ENCODE measurements at regions not wholly inside any gene's neighbourhood (a gene's known extent, or its start where the extent isn't known, plus 50 kb on each side); places are given as distances from the start of the nearest gene placed in this dataset.
"Not testable (repeated sequence)": the region's sequence is repeated elsewhere in the genome, so short reads cannot be mapped to it uniquely, and the experiment has no call there.

- no peak for DNase-seq (ENCODE audit: insufficient read length, low spot score)
Observed at GRCh38 chr3:116512281-116512680, 67.0 kb upstream of the LSAMP start.

GRCh38 chr3:116512931-116513330 is 67.6 kb upstream of the LSAMP start:
- DNase-seq (ENCODE audit: insufficient read length, low spot score) (no peak), FAIRE-seq (no peak)
- TF ChIP-seq POLR2AphosphoS5 (IDR thresholded peaks at IDR 0.05; ENCODE audit: low read depth, low read length) (no peak), POU2F2 (IDR thresholded peaks at IDR 0.05; ENCODE audit: low read depth, low read length) (no peak), SPI1 (IDR thresholded peaks at IDR 0.05; ENCODE audit: low read depth, low read length) (no peak), PAX5 (IDR thresholded peaks at IDR 0.05; ENCODE audit: insufficient read depth, low read length, severe bottlenecking) (no peak), POLR2A (IDR thresholded peaks at IDR 0.05; ENCODE audit: low read depth, low read length) (no peak), TAF1 (IDR thresholded peaks at IDR 0.05; ENCODE audit: low read depth, low read length) (no peak)

More at GRCh38 chr3:116512281-116512680, 67.0 kb upstream of the LSAMP start:
- no peak for FAIRE-seq
- TF ChIP-seq SPI1 (IDR thresholded peaks at IDR 0.05; ENCODE audit: low read depth, low read length) (no peak), PAX5 (IDR thresholded peaks at IDR 0.05; ENCODE audit: insufficient read depth, low read length, severe bottlenecking) (no peak), POU2F2 (IDR thresholded peaks at IDR 0.05; ENCODE audit: low read depth, low read length) (no peak), POLR2A (IDR thresholded peaks at IDR 0.05; ENCODE audit: low read depth, low read length) (no peak), TAF1 (IDR thresholded peaks at IDR 0.05; ENCODE audit: low read depth, low read length) (no peak), POLR2AphosphoS5 (IDR thresholded peaks at IDR 0.05; ENCODE audit: low read depth, low read length) (no peak)

- DNase-seq (ENCODE audit: insufficient read length, low spot score) (no peak), FAIRE-seq (no peak)
Observed at GRCh38 chr3:116515973-116516372, 70.7 kb upstream of the LSAMP start.

DNA sequence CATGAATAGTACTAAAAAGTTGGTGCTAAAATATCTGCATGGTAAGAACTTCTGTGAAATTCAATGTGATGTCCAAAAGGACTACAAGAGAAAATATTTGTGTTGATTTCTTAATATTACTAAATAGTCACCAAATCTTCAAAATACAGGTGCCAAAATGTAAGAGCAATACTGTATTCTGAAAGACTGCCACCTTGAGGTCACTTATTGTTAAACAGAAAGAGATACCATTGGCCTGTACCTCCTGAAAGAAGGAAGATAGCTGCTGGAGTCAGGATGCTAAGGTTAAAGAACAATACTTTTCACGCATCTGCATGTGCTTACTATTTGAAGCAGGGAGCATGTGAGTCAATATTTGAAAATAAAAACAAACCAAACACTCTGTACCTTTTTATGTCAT is 72.0 kb upstream of the LSAMP start:
- no peak for DNase-seq (ENCODE audit: insufficient read length, low spot score)
- TF ChIP-seq POLR2A (IDR thresholded peaks at IDR 0.05; ENCODE audit: low read depth, low read length) = no peak
- TF ChIP-seq TAF1 (IDR thresholded peaks at IDR 0.05; ENCODE audit: low read depth, low read length) = no peak
- TF ChIP-seq POU2F2 (IDR thresholded peaks at IDR 0.05; ENCODE audit: low read depth, low read length) = no peak
- no peak for TF ChIP-seq PAX5 (IDR thresholded peaks at IDR 0.05; ENCODE audit: insufficient read depth, low read length, severe bottlenecking)
- no peak for TF ChIP-seq SPI1 (IDR thresholded peaks at IDR 0.05; ENCODE audit: low read depth, low read length)
- TF ChIP-seq POLR2AphosphoS5 (IDR thresholded peaks at IDR 0.05; ENCODE audit: low read depth, low read length) = no peak
- FAIRE-seq = no peak

More at GRCh38 chr3:116515973-116516372, 70.7 kb upstream of the LSAMP start:
- TF ChIP-seq PAX5 (IDR thresholded peaks at IDR 0.05; ENCODE audit: insufficient read depth, low read length, severe bottlenecking) (no peak), TAF1 (IDR thresholded peaks at IDR 0.05; ENCODE audit: low read depth, low read length) (no peak), POLR2AphosphoS5 (IDR thresholded peaks at IDR 0.05; ENCODE audit: low read depth, low read length) (no peak), POLR2A (IDR thresholded peaks at IDR 0.05; ENCODE audit: low read depth, low read length) (no peak), POU2F2 (IDR thresholded peaks at IDR 0.05; ENCODE audit: low read depth, low read length) (no peak), SPI1 (IDR thresholded peaks at IDR 0.05; ENCODE audit: low read depth, low read length) (no peak)

DNA sequence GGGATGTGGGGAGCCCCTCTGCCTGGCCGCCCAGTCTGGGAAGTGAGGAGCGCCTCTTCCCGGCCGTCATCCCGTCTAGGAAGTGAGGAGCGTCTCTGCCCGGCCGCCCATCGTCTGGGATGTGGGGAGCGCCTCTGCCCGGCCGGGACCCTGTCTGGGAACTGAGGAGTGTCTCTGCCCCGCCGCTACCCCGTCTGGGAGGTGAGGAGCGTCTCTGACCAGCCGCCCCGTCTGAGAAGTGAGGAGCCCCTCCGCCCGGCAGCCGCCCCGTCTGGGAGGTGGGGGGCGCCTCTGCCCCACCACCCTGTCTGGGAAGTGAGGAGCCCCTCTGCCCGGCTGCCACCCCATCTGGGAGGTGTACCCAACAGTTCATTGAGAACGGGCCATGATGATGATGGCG is 73.8 kb upstream of the LSAMP start:
- not testable (repeated sequence) for DNase-seq (ENCODE audit: insufficient read length, low spot score); FAIRE-seq

- not testable (repeated sequence) for DNase-seq (ENCODE audit: insufficient read length, low spot score); FAIRE-seq
Observed at GRCh38 chr3:116519823-116520222, 74.5 kb upstream of the LSAMP start.

DNA sequence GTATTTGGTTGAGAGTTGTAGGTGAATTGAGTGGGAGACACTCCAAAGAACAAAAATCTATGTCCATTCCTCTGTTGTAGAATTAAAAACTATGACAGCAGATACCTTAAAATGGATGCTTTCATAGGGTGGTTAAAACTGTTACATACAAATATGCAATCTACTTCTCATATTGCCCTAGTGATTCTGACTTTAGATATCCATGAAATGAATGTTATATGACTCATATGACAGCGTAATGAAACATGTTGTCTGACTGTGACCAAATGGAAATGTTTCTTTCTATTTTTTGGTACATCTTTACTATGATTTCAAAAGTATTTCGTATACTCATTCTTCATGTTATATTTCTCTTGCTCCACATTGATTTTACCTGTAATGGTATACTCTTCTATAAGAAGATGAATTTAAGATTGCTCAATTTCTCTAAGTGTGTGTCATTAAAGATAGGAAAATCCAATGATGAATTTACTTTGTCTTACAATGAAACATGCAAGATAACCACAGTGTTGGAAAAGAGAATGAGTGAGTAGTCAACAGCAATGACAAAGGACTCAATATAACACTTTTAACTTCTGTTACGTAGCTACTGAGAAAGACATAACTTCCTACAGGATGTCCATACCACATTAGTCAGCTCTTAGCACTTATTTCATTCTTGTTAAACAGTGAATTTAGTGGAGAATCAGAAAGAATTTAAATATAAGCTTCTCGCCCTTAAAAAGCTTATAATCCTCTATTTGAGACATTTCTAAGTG is 79.3 kb upstream of the LSAMP start:
- TF ChIP-seq POU2F2 (IDR thresholded peaks at IDR 0.05; ENCODE audit: low read depth, low read length) (no peak), TAF1 (IDR thresholded peaks at IDR 0.05; ENCODE audit: low read depth, low read length) (no peak), PAX5 (IDR thresholded peaks at IDR 0.05; ENCODE audit: insufficient read depth, low read length, severe bottlenecking) (no peak)
- DNase-seq (ENCODE audit: insufficient read length, low spot score) (no peak), FAIRE-seq (no peak)

DNA sequence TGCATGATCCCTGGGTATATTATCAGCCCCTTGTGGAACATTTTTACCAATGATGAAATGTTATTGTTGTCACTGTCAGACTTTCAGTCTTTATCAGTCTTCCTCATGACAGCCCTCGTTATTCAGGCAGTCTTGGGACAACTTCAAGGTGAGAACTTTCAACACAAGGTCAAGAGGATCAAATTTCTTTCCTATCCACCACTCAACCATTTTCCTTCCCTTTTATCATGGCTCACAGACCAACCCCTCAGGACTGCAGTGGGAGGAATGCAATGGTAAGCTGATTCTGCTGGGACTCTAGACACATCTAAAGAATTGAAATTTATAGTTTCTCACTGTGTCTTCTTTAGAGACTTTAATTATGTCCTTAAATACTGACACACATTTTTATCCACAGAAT is 107.0 kb upstream of the LSAMP start:
- no peak for FAIRE-seq
- no peak for DNase-seq (ENCODE audit: insufficient read length, low spot score)
- TF ChIP-seq POLR2AphosphoS5 (IDR thresholded peaks at IDR 0.05; ENCODE audit: low read depth, low read length) (no peak), TAF1 (IDR thresholded peaks at IDR 0.05; ENCODE audit: low read depth, low read length) (no peak), POLR2A (IDR thresholded peaks at IDR 0.05; ENCODE audit: low read depth, low read length) (no peak), SPI1 (IDR thresholded peaks at IDR 0.05; ENCODE audit: low read depth, low read length) (no peak), POU2F2 (IDR thresholded peaks at IDR 0.05; ENCODE audit: low read depth, low read length) (no peak), PAX5 (IDR thresholded peaks at IDR 0.05; ENCODE audit: insufficient read depth, low read length, severe bottlenecking) (no peak)

DNA sequence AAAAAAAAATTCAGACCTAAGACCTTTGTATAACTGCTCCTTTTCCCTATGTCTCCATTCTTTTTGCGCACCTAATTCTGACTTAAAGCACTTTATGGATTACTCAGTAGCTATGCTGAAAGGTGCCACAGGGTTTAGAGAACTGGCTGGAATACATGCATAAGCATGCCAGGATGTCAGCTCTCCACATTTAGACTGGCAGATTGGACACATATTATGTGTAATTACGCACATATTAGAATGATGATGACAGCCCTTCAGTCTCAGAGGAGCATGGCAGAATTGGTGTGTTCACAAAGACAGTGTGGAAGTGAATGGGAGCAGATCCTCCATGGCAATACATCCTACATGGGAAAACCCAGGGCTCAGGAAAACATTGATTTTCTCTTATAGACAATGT is 108.1 kb upstream of the LSAMP start:
- TF ChIP-seq TAF1 (IDR thresholded peaks at IDR 0.05; ENCODE audit: low read depth, low read length) = no peak
- FAIRE-seq (no peak), DNase-seq (ENCODE audit: insufficient read length, low spot score) (no peak)

DNA sequence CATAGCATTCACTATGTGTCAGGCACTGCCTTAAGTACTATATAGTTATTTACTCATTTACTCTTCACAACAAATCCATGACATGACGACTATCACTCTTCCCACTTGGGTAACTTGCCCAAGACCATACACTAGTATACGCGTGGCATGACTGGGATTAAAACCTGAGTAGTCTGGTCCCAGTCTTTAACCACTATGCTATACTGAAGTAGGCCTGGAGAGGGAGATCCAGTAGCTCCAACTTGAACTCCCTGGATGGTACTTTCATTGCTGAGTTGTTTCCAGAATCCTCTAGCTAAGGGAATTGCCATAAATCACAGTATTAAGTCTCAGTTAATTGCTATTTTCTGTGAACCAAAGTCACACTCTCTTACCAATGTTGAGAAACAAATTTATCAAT is 116.2 kb upstream of the LSAMP start:
- no peak for DNase-seq (ENCODE audit: insufficient read length, low spot score)
- no peak for FAIRE-seq
- TF ChIP-seq POLR2AphosphoS5 (IDR thresholded peaks at IDR 0.05; ENCODE audit: low read depth, low read length) = no peak
- no peak for TF ChIP-seq POU2F2 (IDR thresholded peaks at IDR 0.05; ENCODE audit: low read depth, low read length)
- no peak for TF ChIP-seq POLR2A (IDR thresholded peaks at IDR 0.05; ENCODE audit: low read depth, low read length)
- no peak for TF ChIP-seq TAF1 (IDR thresholded peaks at IDR 0.05; ENCODE audit: low read depth, low read length)
- TF ChIP-seq PAX5 (IDR thresholded peaks at IDR 0.05; ENCODE audit: insufficient read depth, low read length, severe bottlenecking) = no peak
- no peak for TF ChIP-seq SPI1 (IDR thresholded peaks at IDR 0.05; ENCODE audit: low read depth, low read length)

DNA sequence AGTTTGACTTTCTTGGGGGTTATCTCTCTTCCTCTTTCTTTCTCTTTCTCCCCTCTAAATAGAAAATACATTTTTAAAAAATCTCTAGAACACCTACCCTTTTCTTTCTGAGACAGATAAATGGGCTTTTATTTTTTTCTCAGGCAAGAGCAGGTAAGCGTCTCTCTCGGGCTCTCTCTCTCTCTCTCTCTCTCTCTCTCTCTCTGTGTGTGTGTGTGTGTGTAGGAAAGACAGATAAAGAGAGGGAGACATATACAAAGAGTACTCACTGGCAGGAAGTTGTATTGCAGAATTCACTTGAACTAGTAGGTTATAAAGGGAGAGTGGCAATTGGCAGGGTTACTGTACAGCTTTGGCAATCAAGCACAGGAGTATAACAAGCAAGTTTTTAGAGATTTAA is 118.1 kb upstream of the LSAMP start:
- no peak for FAIRE-seq
- TF ChIP-seq SPI1 (IDR thresholded peaks at IDR 0.05; ENCODE audit: low read depth, low read length) (no peak), POLR2AphosphoS5 (IDR thresholded peaks at IDR 0.05; ENCODE audit: low read depth, low read length) (no peak), TAF1 (IDR thresholded peaks at IDR 0.05; ENCODE audit: low read depth, low read length) (no peak), POU2F2 (IDR thresholded peaks at IDR 0.05; ENCODE audit: low read depth, low read length) (no peak), POLR2A (IDR thresholded peaks at IDR 0.05; ENCODE audit: low read depth, low read length) (no peak), PAX5 (IDR thresholded peaks at IDR 0.05; ENCODE audit: insufficient read depth, low read length, severe bottlenecking) (no peak)

More for the DNA sequence above, 118.1 kb upstream of the LSAMP start:
- DNase-seq (ENCODE audit: insufficient read length, low spot score) = no peak

Measured in GM12891 (cell line).